ENCODE measurements at regions not wholly inside any gene's neighbourhood (a gene's known extent, or its start where the extent isn't known, plus 50 kb on each side); places are given as distances from the start of the nearest gene placed in this dataset.

DNA sequence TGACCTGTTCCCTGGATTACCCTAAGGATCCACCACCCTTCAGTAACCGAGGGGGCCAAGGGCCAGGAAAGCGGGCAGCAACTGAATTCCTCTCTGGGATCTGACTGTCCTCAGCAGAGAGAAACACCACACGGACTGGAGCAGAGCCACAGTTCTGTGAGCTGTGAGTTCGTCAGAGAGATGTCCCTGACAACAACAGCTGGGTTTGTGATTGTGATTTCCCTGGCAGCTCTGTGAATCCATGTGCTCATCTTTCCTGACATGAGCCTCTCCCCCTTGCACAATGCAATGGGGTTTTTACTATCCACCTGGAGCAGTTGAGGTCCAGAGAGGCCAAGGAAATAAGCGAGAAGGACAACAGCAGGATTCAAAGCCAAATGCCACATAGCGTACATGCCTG, 69.4 kb upstream of the AMPD3 start:
- TF ChIP-seq, protein P1, sequence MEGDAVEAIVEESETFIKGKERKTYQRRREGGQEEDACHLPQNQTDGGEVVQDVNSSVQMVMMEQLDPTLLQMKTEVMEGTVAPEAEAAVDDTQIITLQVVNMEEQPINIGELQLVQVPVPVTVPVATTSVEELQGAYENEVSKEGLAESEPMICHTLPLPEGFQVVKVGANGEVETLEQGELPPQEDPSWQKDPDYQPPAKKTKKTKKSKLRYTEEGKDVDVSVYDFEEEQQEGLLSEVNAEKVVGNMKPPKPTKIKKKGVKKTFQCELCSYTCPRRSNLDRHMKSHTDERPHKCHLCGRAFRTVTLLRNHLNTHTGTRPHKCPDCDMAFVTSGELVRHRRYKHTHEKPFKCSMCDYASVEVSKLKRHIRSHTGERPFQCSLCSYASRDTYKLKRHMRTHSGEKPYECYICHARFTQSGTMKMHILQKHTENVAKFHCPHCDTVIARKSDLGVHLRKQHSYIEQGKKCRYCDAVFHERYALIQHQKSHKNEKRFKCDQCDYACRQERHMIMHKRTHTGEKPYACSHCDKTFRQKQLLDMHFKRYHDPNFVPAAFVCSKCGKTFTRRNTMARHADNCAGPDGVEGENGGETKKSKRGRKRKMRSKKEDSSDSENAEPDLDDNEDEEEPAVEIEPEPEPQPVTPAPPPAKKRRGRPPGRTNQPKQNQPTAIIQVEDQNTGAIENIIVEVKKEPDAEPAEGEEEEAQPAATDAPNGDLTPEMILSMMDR (IDR thresholded peaks at IDR 0.05) = no peak
- TF ChIP-seq POLR2AphosphoS5 (IDR thresholded peaks at IDR 0.05) (peak in 2 of 3 donors; percentile 27 to 96), POLR2A (IDR thresholded peaks at IDR 0.05) (no peak)

Data from suprapubic skin (tissue), 4 donors.